Endodermal cell (in vitro differentiated cells): ENCODE measurements at regions not wholly inside any gene's neighbourhood (a gene's known extent, or its start where the extent isn't known, plus 50 kb on each side); places are given as distances from the start of the nearest gene placed in this dataset.

Experiments
- DNase-seq: peaks from one replicate; pipeline ENCODE4 v3.0.0-alpha.2; 2017
- H3K27ac ChIP-seq: 2 replicates; pipeline ENCODE4 v1.5.1; 2013; ENCODE audit warnings: mild to moderate bottlenecking, low read depth, low read length, moderate library complexity
- H3K27me3 ChIP-seq: 2 replicates; pipeline ENCODE4 v1.6.1; 2013; ENCODE audit warnings: mild to moderate bottlenecking, low read length, moderate library complexity; ENCODE audit not compliant: insufficient read depth, control insufficient read depth, poor library complexity, severe bottlenecking
- H3K36me3 ChIP-seq: 2 replicates; pipeline ENCODE4 v1.7.0; 2013; ENCODE audit warnings: mild to moderate bottlenecking, low read length, moderate library complexity; ENCODE audit not compliant: control insufficient read depth, insufficient read depth
- H3K4me1 ChIP-seq: one replicate; pipeline ENCODE4 v1.7.0; 2013; ENCODE audit warnings: low read length; ENCODE audit not compliant: control insufficient read depth, insufficient read depth
- H3K4me3 ChIP-seq: 2 replicates; pipeline ENCODE4 v1.5.1; 2013; ENCODE audit warnings: mild to moderate bottlenecking, low read length, moderate library complexity
- H3K9ac ChIP-seq: 2 replicates; pipeline ENCODE4 v1.6.1; 2013; ENCODE audit warnings: mild to moderate bottlenecking, low read length, moderate library complexity; ENCODE audit not compliant: poor library complexity, severe bottlenecking; ENCODE audit errors: extremely low read depth
- H3K9me3 ChIP-seq: 2 replicates; pipeline ENCODE4 v1.6.1; 2013; ENCODE audit warnings: mild to moderate bottlenecking, low read length, moderate library complexity; ENCODE audit not compliant: control insufficient read depth
- H3K27ac Mint-ChIP-seq: 2 replicates; pipeline ENCODE4 v1.8.0; 2020; ENCODE audit warnings: mixed read lengths
- H3K27me3 Mint-ChIP-seq: 2 replicates; pipeline ENCODE4 v1.8.0; 2021; ENCODE audit warnings: mild to moderate bottlenecking, mixed read lengths; ENCODE audit not compliant: insufficient read depth
- H3K36me3 Mint-ChIP-seq: 2 replicates; pipeline ENCODE4 v1.8.0; 2020; ENCODE audit warnings: low read depth, mixed read lengths
- H3K4me1 Mint-ChIP-seq: 2 replicates; pipeline ENCODE4 v1.8.0; 2020; ENCODE audit warnings: mixed read lengths
- H3K4me3 Mint-ChIP-seq: 2 replicates; pipeline ENCODE4 v1.8.0; 2020; ENCODE audit warnings: mild to moderate bottlenecking, moderate library complexity, mixed read lengths
- H3K9me3 Mint-ChIP-seq: 2 replicates; pipeline ENCODE4 v1.8.0; 2020; ENCODE audit warnings: mild to moderate bottlenecking, mixed read lengths
- WGBS, 2 experiments: methylation state at CpG; one replicate each; pipeline versions ENCODE4 v1.1.5 to v1.1.7; 2013; ENCODE audit warnings: missing lambda C conversion rate in 2 of 2, mixed read lengths in 1 of 2; ENCODE audit not compliant: insufficient coverage in 1 of 2, insufficient read length in 1 of 2; 5-methylcytosine and 5-hydroxymethylcytosine counted together
- TF ChIP-seq, protein P1 (sequence below): fragments of 200-600 bp; sonication (generic); conservative IDR thresholded peaks from 2 replicates; pipeline ENCODE4 v1.5.0; 2021; ENCODE audit warnings: antibody characterized with exemption, mild to moderate bottlenecking

DNA sequence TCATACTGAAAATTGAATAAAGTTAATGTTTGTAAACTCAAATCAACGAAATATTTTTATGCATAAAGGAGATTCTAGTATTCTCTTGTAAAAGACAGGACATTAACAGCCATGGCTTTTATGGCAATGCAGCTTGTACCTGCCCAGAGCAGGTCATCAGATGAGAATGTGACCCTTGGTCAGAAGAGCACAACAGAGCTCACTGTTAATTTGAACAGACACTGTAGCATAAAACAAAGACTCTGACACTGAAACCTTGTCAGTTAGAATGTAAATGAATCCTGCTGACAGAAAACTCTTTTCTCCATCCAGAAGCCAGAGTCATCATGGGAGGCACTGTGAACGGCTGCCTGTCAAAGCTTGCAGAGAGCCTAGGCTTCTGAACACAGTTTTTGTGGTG is 410.6 kb downstream of the RAP2B start:
- Mint-ChIP-seq H3K9me3 (peaks cover 16% of the 10 kb centered on the region), H3K4me1 (no peaks in the 10 kb centered on the region), H3K27me3 (no peaks in the 10 kb centered on the region), H3K4me3 (no peak overlapping the region), H3K36me3 (no peaks in the 10 kb centered on the region), H3K27ac (no peak overlapping the region)
- no peaks in the 10 kb centered on the region for H3K4me1 ChIP-seq
- H3K27me3 ChIP-seq: no peaks in the 10 kb centered on the region
- H3K9me3 ChIP-seq: peaks cover 8% of the 10 kb centered on the region
- no peak overlapping the region for H3K9ac ChIP-seq
- DNase-seq: no peak
- 33 to 83% methylated on average over 1 to 2 of the region's 2 CpGs for WGBS, 2 experiments
- TF ChIP-seq, protein P1, sequence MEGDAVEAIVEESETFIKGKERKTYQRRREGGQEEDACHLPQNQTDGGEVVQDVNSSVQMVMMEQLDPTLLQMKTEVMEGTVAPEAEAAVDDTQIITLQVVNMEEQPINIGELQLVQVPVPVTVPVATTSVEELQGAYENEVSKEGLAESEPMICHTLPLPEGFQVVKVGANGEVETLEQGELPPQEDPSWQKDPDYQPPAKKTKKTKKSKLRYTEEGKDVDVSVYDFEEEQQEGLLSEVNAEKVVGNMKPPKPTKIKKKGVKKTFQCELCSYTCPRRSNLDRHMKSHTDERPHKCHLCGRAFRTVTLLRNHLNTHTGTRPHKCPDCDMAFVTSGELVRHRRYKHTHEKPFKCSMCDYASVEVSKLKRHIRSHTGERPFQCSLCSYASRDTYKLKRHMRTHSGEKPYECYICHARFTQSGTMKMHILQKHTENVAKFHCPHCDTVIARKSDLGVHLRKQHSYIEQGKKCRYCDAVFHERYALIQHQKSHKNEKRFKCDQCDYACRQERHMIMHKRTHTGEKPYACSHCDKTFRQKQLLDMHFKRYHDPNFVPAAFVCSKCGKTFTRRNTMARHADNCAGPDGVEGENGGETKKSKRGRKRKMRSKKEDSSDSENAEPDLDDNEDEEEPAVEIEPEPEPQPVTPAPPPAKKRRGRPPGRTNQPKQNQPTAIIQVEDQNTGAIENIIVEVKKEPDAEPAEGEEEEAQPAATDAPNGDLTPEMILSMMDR: no peak
- no peaks in the 10 kb centered on the region for H3K36me3 ChIP-seq
- H3K27ac ChIP-seq: no peak overlapping the region
- H3K4me3 ChIP-seq: no peak overlapping the region

- Histone ChIP-seq H3K4me1 (no peaks in the 10 kb centered on the region), H3K9ac (no peak overlapping the region), H3K9me3 (peaks cover 8% of the 10 kb centered on the region), H3K27ac (no peak overlapping the region), H3K36me3 (no peaks in the 10 kb centered on the region), H3K27me3 (no peaks in the 10 kb centered on the region), H3K4me3 (no peak overlapping the region)
- H3K27ac Mint-ChIP-seq: no peak overlapping the region
- H3K27me3 Mint-ChIP-seq: no peaks in the 10 kb centered on the region
- TF ChIP-seq, protein P1: no peak
- H3K4me3 Mint-ChIP-seq: no peak overlapping the region
- H3K4me1 Mint-ChIP-seq: no peaks in the 10 kb centered on the region
- H3K36me3 Mint-ChIP-seq: no peaks in the 10 kb centered on the region
- WGBS, 2 experiments: 90 to 100% methylated on average over 2 of the region's 2 CpGs
- peaks cover 12% of the 10 kb centered on the region for H3K9me3 Mint-ChIP-seq
- no peak for DNase-seq
Measured at GRCh38 chr3:153573481-153573880, 411.5 kb downstream of the RAP2B start.

GRCh38 chr3:153574445-153574844 is 412.4 kb downstream of the RAP2B start:
- Histone ChIP-seq H3K9ac (no peak overlapping the region), H3K4me3 (no peak overlapping the region), H3K36me3 (no peaks in the 10 kb centered on the region), H3K27me3 (no peaks in the 10 kb centered on the region), H3K4me1 (no peaks in the 10 kb centered on the region), H3K27ac (no peak overlapping the region), H3K9me3 (peaks cover 8% of the 10 kb centered on the region)
- H3K9me3 Mint-ChIP-seq: peaks cover 8% of the 10 kb centered on the region
- H3K27me3 Mint-ChIP-seq: no peaks in the 10 kb centered on the region
- no peaks in the 10 kb centered on the region for H3K36me3 Mint-ChIP-seq
- H3K27ac Mint-ChIP-seq: no peak overlapping the region
- no peaks in the 10 kb centered on the region for H3K4me1 Mint-ChIP-seq
- TF ChIP-seq, protein P1: no peak
- WGBS, 2 experiments: 98 to 100% methylated on average over 1 to 2 of the region's 2 CpGs
- no peak overlapping the region for H3K4me3 Mint-ChIP-seq
- DNase-seq: no peak
